K562 (cell line): ENCODE measurements at regions not wholly inside any gene's neighbourhood (a gene's known extent, or its start where the extent isn't known, plus 50 kb on each side); places are given as distances from the start of the nearest gene placed in this dataset.

ENCODE experiments used
- CREB5 ChIP-seq: fragments of 250-450 bp; sonication (Bioruptor Pico); IDR thresholded peaks from 2 replicates; pipeline ENCODE4 v1.5.0; 2020; ENCODE audit warnings: mild to moderate bottlenecking
- DDX20 ChIP-seq: fragments of 450-650 bp; IDR thresholded peaks from 2 replicates; pipeline ENCODE4 v1.6.1; 2016; ENCODE audit warnings: missing genetic modification characterization, low read depth, mild to moderate bottlenecking, missing compliant biosample characterization, moderate library complexity
- ELF4 ChIP-seq: fragments of 450-650 bp; formaldehyde crosslinking; IDR thresholded peaks from 2 replicates; pipeline ENCODE4 v1.4.0; 2022; ENCODE audit warnings: missing genetic modification characterization
- MLLT1 ChIP-seq, 2 experiments: fragments of 450-650 bp; IDR thresholded peaks; 2 replicates each; pipeline ENCODE4 v1.6.1; 2016
- NKRF ChIP-seq: fragments of 450-650 bp; IDR thresholded peaks from 2 replicates; pipeline ENCODE4 v1.6.1; 2016; ENCODE audit warnings: borderline replicate concordance
- RBM15 ChIP-seq: fragments of 200-400 bp; formaldehyde crosslinking; IDR thresholded peaks from 2 replicates; pipeline ENCODE4 v1.6.1; 2018; ENCODE audit warnings: mild to moderate bottlenecking, low read length, moderate library complexity; ENCODE audit not compliant: insufficient read depth
- SPI1 ChIP-seq: IDR thresholded peaks from 2 replicates; pipeline ENCODE4 v1.6.1; 2011; ENCODE audit warnings: low read depth, low read length, control low read depth, borderline replicate concordance
- ZBED1 ChIP-seq: IDR thresholded peaks from 2 replicates; pipeline ENCODE4 v1.6.1; 2014
- ZNF76 ChIP-seq: fragments of 250-450 bp; sonication (Bioruptor Pico); IDR thresholded peaks from 2 replicates; pipeline ENCODE4 v1.4.0; 2020; ENCODE audit warnings: mild to moderate bottlenecking, moderate library complexity, borderline replicate concordance
- ZNF764 ChIP-seq: fragments of 250-450 bp; sonication (Bioruptor Pico); IDR thresholded peaks from 2 replicates; pipeline ENCODE4 v1.4.0; 2020; ENCODE audit warnings: low read depth, mild to moderate bottlenecking, moderate library complexity
- TF ChIP-seq, protein P1 (sequence below): fragments of 450-650 bp; formaldehyde crosslinking; conservative IDR thresholded peaks from 2 replicates; pipeline ENCODE4 v1.4.0; 2022; ENCODE audit warnings: mild to moderate bottlenecking, missing genetic modification characterization

GRCh38 chr5:123269851-123270250, 153.4 kb downstream of the CEP120 start (continued):
- TF ChIP-seq CREB5 (CRISPR knock-in tag) (no peak), ZNF76 (CRISPR knock-in tag) (no peak), ZNF764 (no peak), NKRF (no peak), SPI1 (no peak), MLLT1 (IDR thresholded peaks at IDR 0.05) (no peak), ELF4 (CRISPR knock-in tag) (no peak), RBM15 (no peak), DDX20 (tag) (no peak), ZBED1 (no peak)
- TF ChIP-seq, protein P1, sequence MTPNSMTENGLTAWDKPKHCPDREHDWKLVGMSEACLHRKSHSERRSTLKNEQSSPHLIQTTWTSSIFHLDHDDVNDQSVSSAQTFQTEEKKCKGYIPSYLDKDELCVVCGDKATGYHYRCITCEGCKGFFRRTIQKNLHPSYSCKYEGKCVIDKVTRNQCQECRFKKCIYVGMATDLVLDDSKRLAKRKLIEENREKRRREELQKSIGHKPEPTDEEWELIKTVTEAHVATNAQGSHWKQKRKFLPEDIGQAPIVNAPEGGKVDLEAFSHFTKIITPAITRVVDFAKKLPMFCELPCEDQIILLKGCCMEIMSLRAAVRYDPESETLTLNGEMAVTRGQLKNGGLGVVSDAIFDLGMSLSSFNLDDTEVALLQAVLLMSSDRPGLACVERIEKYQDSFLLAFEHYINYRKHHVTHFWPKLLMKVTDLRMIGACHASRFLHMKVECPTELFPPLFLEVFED (CRISPR knock-in tag): no peak
